H1 (cell line): ENCODE measurements at regions not wholly inside any gene's neighbourhood (a gene's known extent, or its start where the extent isn't known, plus 50 kb on each side); places are given as distances from the start of the nearest gene placed in this dataset.

Source experiments
- BACH1 ChIP-seq: IDR thresholded peaks from 2 replicates; pipeline ENCODE4 v1.6.1; 2012; ENCODE audit warnings: low read length, improper control_type of control experiment
- CHD7 ChIP-seq: fragments of 300-600 bp; sonication (generic); IDR thresholded peaks from 2 replicates; pipeline ENCODE4 v1.7.1; 2012; ENCODE audit warnings: low read length, moderate library complexity, mild to moderate bottlenecking, inconsistent platforms; ENCODE audit not compliant: insufficient replicate concordance
- CTCF ChIP-seq, 3 experiments: IDR thresholded peaks; 1 replicate in 2 of 3; 2 replicates in 1 of 3; pipeline versions ENCODE4 v1.5.1 to v1.6.1; 2011; ENCODE audit warnings: low read length in 3 of 3, mild to moderate bottlenecking in 3 of 3, inconsistent platforms in 2 of 3, low read depth in 1 of 3, moderate library complexity in 1 of 3; ENCODE audit not compliant: insufficient read depth in 1 of 3; ENCODE audit errors: control extremely low read depth in 1 of 3
- PHF8 ChIP-seq: fragments of 200-600 bp; sonication (generic); conservative IDR thresholded peaks from 2 replicates; pipeline ENCODE4 v1.7.1; 2012; ENCODE audit warnings: low read depth, mild to moderate bottlenecking, inconsistent platforms, low read length, moderate library complexity
- SIRT6 ChIP-seq: IDR thresholded peaks from one replicate; pipeline ENCODE4 v1.7.1; 2012; ENCODE audit warnings: low read length, inconsistent platforms
- SP1 ChIP-seq: IDR thresholded peaks from 2 replicates; pipeline ENCODE4 v1.6.1; 2011; ENCODE audit warnings: low read depth, low read length
- SP2 ChIP-seq: IDR thresholded peaks from 2 replicates; pipeline ENCODE4 v1.6.1; 2012; ENCODE audit warnings: mild to moderate bottlenecking, low read length, inconsistent platforms
- USF2 ChIP-seq: IDR thresholded peaks from 2 replicates; pipeline ENCODE4 v1.6.1; 2011; ENCODE audit warnings: low read length, improper control_type of control experiment

GRCh38 chr20:23165307-23165750 is 79.2 kb upstream of the CD93 start (continued):
- no peak for TF ChIP-seq CHD7
- no peak for TF ChIP-seq SP2
- TF ChIP-seq BACH1, result no peak
- TF ChIP-seq SIRT6, result no peak
- TF ChIP-seq USF2, result no peak
- TF ChIP-seq PHF8, result no peak
- TF ChIP-seq CTCF (IDR thresholded peaks at IDR 0.05; ENCODE audit: control extremely low read depth in 1 of 3, insufficient read depth in 1 of 3, low read depth in 1 of 3, low read length in 3 of 3), result peak; percentile 32 to 37 (median 34)
- TF ChIP-seq SP1, result no peak
